Parathyroid adenoma (tissue), 2 donors: ENCODE measurements at regions not wholly inside any gene's neighbourhood (a gene's known extent, or its start where the extent isn't known, plus 50 kb on each side); places are given as distances from the start of the nearest gene placed in this dataset.

ENCODE experiments used
- H2AFZ ChIP-seq: fragments of 300-600 bp; sonication (generic); one replicate; pipeline ENCODE4 v1.7.0; 2017; ENCODE audit warnings: antibody characterized with exemption, mild to moderate bottlenecking
- H3K27ac ChIP-seq: fragments of 300-600 bp; sonication (generic); one replicate; pipeline ENCODE4 v1.7.0; 2017
- H3K27me3 ChIP-seq: fragments of 300-600 bp; sonication (generic); one replicate; pipeline ENCODE4 v1.7.0; 2017; ENCODE audit warnings: low read length; ENCODE audit not compliant: control insufficient read depth, insufficient read depth
- H3K36me3 ChIP-seq: fragments of 300-600 bp; sonication (generic); one replicate; pipeline ENCODE4 v1.7.0; 2017; ENCODE audit warnings: low read length; ENCODE audit not compliant: control insufficient read depth, insufficient read depth
- H3K4me1 ChIP-seq: fragments of 300-600 bp; sonication (generic); one replicate; pipeline ENCODE4 v1.7.0; 2017; ENCODE audit warnings: control low read depth
- H3K4me2 ChIP-seq: fragments of 300-600 bp; sonication (generic); one replicate; pipeline ENCODE4 v1.7.0; 2017; ENCODE audit warnings: low read length
- H3K4me3 ChIP-seq: fragments of 300-600 bp; sonication (generic); one replicate; pipeline ENCODE4 v1.7.0; 2017; ENCODE audit warnings: low read depth, low read length
- H3K79me2 ChIP-seq: fragments of 300-600 bp; sonication (generic); one replicate; pipeline ENCODE4 v1.7.0; 2017; ENCODE audit warnings: control low read depth
- H3K9ac ChIP-seq: fragments of 300-600 bp; sonication (generic); one replicate; pipeline ENCODE4 v1.7.0; 2017; ENCODE audit warnings: mild to moderate bottlenecking
- H3K9me3 ChIP-seq: fragments of 300-600 bp; sonication (generic); one replicate; pipeline ENCODE4 v1.7.0; 2017; ENCODE audit warnings: low read length; ENCODE audit not compliant: control insufficient read depth
- CTCF ChIP-seq: fragments of 300-600 bp; sonication (generic); IDR thresholded peaks from one replicate; pipeline ENCODE4 v1.7.0; 2017; ENCODE audit warnings: antibody characterized with exemption, mild to moderate bottlenecking
- donor health status: primary hyperparathyroidism.

- no peaks in the 10 kb centered on the region for H3K36me3 ChIP-seq
- H3K4me1 ChIP-seq: no peaks in the 10 kb centered on the region
- H3K27ac ChIP-seq: no peak overlapping the region
- TF ChIP-seq CTCF: no peak
- no peak overlapping the region for H3K9ac ChIP-seq
- no peak overlapping the region for H2AFZ ChIP-seq
- no peaks in the 10 kb centered on the region for H3K9me3 ChIP-seq
- no peaks in the 10 kb centered on the region for H3K27me3 ChIP-seq
- H3K4me2 ChIP-seq: no peak overlapping the region
- no peaks in the 10 kb centered on the region for H3K79me2 ChIP-seq
- no peak overlapping the region for H3K4me3 ChIP-seq
Observed at GRCh38 chr5:131067636-131068035, 97.4 kb downstream of the HINT1 start.

GRCh38 chr5:131064669-131065371 lies 100.2 kb downstream of the HINT1 start:
- Histone ChIP-seq H3K36me3 (no peaks in the 10 kb centered on the region), H3K79me2 (no peaks in the 10 kb centered on the region), H2AFZ (no peak overlapping the region), H3K9me3 (no peaks in the 10 kb centered on the region), H3K4me3 (no peak overlapping the region), H3K4me1 (no peaks in the 10 kb centered on the region), H3K9ac (no peak overlapping the region), H3K27me3 (no peaks in the 10 kb centered on the region), H3K4me2 (no peak overlapping the region), H3K27ac (no peak overlapping the region)
- TF ChIP-seq CTCF: no peak

GRCh38 chr5:131042021-131042789 lies 122.9 kb downstream of the HINT1 start:
- Histone ChIP-seq H3K9ac (no peak overlapping the region), H2AFZ (no peak overlapping the region), H3K79me2 (no peaks in the 10 kb centered on the region), H3K4me2 (no peak overlapping the region), H3K27me3 (no peaks in the 10 kb centered on the region), H3K36me3 (no peaks in the 10 kb centered on the region), H3K27ac (no peak overlapping the region), H3K4me1 (no peaks in the 10 kb centered on the region), H3K4me3 (no peak overlapping the region), H3K9me3 (no peaks in the 10 kb centered on the region)
- TF ChIP-seq CTCF: no peak

- Histone ChIP-seq H3K9ac (no peak overlapping the region), H3K27ac (no peak overlapping the region), H3K4me1 (no peaks in the 10 kb centered on the region), H3K9me3 (no peaks in the 10 kb centered on the region), H2AFZ (no peak overlapping the region), H3K4me3 (no peak overlapping the region), H3K27me3 (no peaks in the 10 kb centered on the region), H3K36me3 (no peaks in the 10 kb centered on the region), H3K79me2 (no peaks in the 10 kb centered on the region), H3K4me2 (no peak overlapping the region)
- no peak for TF ChIP-seq CTCF
Observed at GRCh38 chr5:131023498-131023865, 141.6 kb downstream of the HINT1 start.
